ENCODE measurements at regions not wholly inside any gene's neighbourhood (a gene's known extent, or its start where the extent isn't known, plus 50 kb on each side); places are given as distances from the start of the nearest gene placed in this dataset.

- Mint-ChIP-seq H3K27ac (no peak overlapping the region), H3K4me3 (no peak overlapping the region), H3K4me1 (no peaks in the 10 kb centered on the region), H3K27me3 (no peaks in the 10 kb centered on the region), H3K36me3 (no peaks in the 10 kb centered on the region), H3K9me3 (no peaks in the 10 kb centered on the region)
Measured at GRCh38 chr4:31999848-32000247, 1279.7 kb downstream of the PCDH7 start.

- Mint-ChIP-seq H3K27me3 (no peaks in the 10 kb centered on the region), H3K9me3 (no peaks in the 10 kb centered on the region), H3K4me1 (no peaks in the 10 kb centered on the region), H3K36me3 (no peaks in the 10 kb centered on the region), H3K27ac (no peak overlapping the region), H3K4me3 (no peak overlapping the region)
Measured at GRCh38 chr4:32000846-32001488, 1280.8 kb downstream of the PCDH7 start.

- no peak overlapping the region for H3K27ac Mint-ChIP-seq
- no peaks in the 10 kb centered on the region for H3K9me3 Mint-ChIP-seq
- no peaks in the 10 kb centered on the region for H3K4me1 Mint-ChIP-seq
- no peak overlapping the region for H3K4me3 Mint-ChIP-seq
- no peaks in the 10 kb centered on the region for H3K36me3 Mint-ChIP-seq
- H3K27me3 Mint-ChIP-seq, result no peaks in the 10 kb centered on the region
Measured at GRCh38 chr4:32002037-32002747, 1282.0 kb downstream of the PCDH7 start.

GRCh38 chr4:32003548-32003947 is 1283.4 kb downstream of the PCDH7 start:
- no peaks in the 10 kb centered on the region for H3K4me1 Mint-ChIP-seq
- no peaks in the 10 kb centered on the region for H3K36me3 Mint-ChIP-seq
- H3K27ac Mint-ChIP-seq, result no peak overlapping the region
- H3K9me3 Mint-ChIP-seq, result no peaks in the 10 kb centered on the region
- H3K27me3 Mint-ChIP-seq, result no peaks in the 10 kb centered on the region
- H3K4me3 Mint-ChIP-seq, result no peak overlapping the region

- H3K9me3 Mint-ChIP-seq, result peaks cover 7% of the 10 kb centered on the region
- H3K36me3 Mint-ChIP-seq, result no peaks in the 10 kb centered on the region
- no peak overlapping the region for H3K4me3 Mint-ChIP-seq
- H3K4me1 Mint-ChIP-seq, result no peaks in the 10 kb centered on the region
- no peak overlapping the region for H3K27ac Mint-ChIP-seq
- H3K27me3 Mint-ChIP-seq, result no peaks in the 10 kb centered on the region
Measured at GRCh38 chr4:32010221-32010620, 1290.1 kb downstream of the PCDH7 start.

- no peaks in the 10 kb centered on the region for H3K4me1 Mint-ChIP-seq
- H3K36me3 Mint-ChIP-seq, result no peaks in the 10 kb centered on the region
- peaks cover 11% of the 10 kb centered on the region for H3K9me3 Mint-ChIP-seq
- no peak overlapping the region for H3K4me3 Mint-ChIP-seq
- no peak overlapping the region for H3K27ac Mint-ChIP-seq
- H3K27me3 Mint-ChIP-seq, result no peaks in the 10 kb centered on the region
Measured at GRCh38 chr4:32022071-32022470, 1301.9 kb downstream of the PCDH7 start.

GRCh38 chr4:32025851-32026459 is 1305.8 kb downstream of the PCDH7 start:
- H3K36me3 Mint-ChIP-seq, result no peaks in the 10 kb centered on the region
- H3K27ac Mint-ChIP-seq, result no peak overlapping the region
- H3K27me3 Mint-ChIP-seq, result no peaks in the 10 kb centered on the region
- peaks cover 18% of the 10 kb centered on the region for H3K9me3 Mint-ChIP-seq
- H3K4me3 Mint-ChIP-seq, result no peak overlapping the region
- no peaks in the 10 kb centered on the region for H3K4me1 Mint-ChIP-seq

- H3K27me3 Mint-ChIP-seq, result no peaks in the 10 kb centered on the region
- H3K9me3 Mint-ChIP-seq, result peaks cover 11% of the 10 kb centered on the region
- no peak overlapping the region for H3K4me3 Mint-ChIP-seq
- H3K36me3 Mint-ChIP-seq, result no peaks in the 10 kb centered on the region
- no peak overlapping the region for H3K27ac Mint-ChIP-seq
- no peaks in the 10 kb centered on the region for H3K4me1 Mint-ChIP-seq
Measured at GRCh38 chr4:32030406-32030805, 1310.2 kb downstream of the PCDH7 start.

GRCh38 chr4:32031026-32031425 is 1310.9 kb downstream of the PCDH7 start:
- H3K36me3 Mint-ChIP-seq, result no peaks in the 10 kb centered on the region
- H3K27ac Mint-ChIP-seq, result no peak overlapping the region
- no peak overlapping the region for H3K4me3 Mint-ChIP-seq
- no peaks in the 10 kb centered on the region for H3K4me1 Mint-ChIP-seq
- no peaks in the 10 kb centered on the region for H3K27me3 Mint-ChIP-seq
- peaks cover 11% of the 10 kb centered on the region for H3K9me3 Mint-ChIP-seq

- H3K36me3 Mint-ChIP-seq, result no peaks in the 10 kb centered on the region
- no peaks in the 10 kb centered on the region for H3K27me3 Mint-ChIP-seq
- H3K9me3 Mint-ChIP-seq, result peaks cover 11% of the 10 kb centered on the region
- no peaks in the 10 kb centered on the region for H3K4me1 Mint-ChIP-seq
- no peak overlapping the region for H3K27ac Mint-ChIP-seq
- no peak overlapping the region for H3K4me3 Mint-ChIP-seq
Measured at GRCh38 chr4:32032136-32032672, 1312.0 kb downstream of the PCDH7 start.

GRCh38 chr4:32037399-32037798 is 1317.2 kb downstream of the PCDH7 start:
- H3K36me3 Mint-ChIP-seq, result no peaks in the 10 kb centered on the region
- no peak overlapping the region for H3K27ac Mint-ChIP-seq
- H3K4me3 Mint-ChIP-seq, result no peak overlapping the region

GRCh38 chr4:32042486-32043247 is 1322.5 kb downstream of the PCDH7 start:
- Mint-ChIP-seq H3K27me3 (no peaks in the 10 kb centered on the region), H3K4me3 (no peak overlapping the region), H3K9me3 (peaks cover 8% of the 10 kb centered on the region), H3K27ac (no peak overlapping the region), H3K36me3 (no peaks in the 10 kb centered on the region), H3K4me1 (no peaks in the 10 kb centered on the region)

More at GRCh38 chr4:32037399-32037798, 1317.2 kb downstream of the PCDH7 start:
- Mint-ChIP-seq H3K27me3 (no peaks in the 10 kb centered on the region), H3K4me1 (no peaks in the 10 kb centered on the region), H3K9me3 (peaks cover 4% of the 10 kb centered on the region)

- no peak overlapping the region for H3K27ac Mint-ChIP-seq
- no peaks in the 10 kb centered on the region for H3K4me1 Mint-ChIP-seq
- H3K9me3 Mint-ChIP-seq, result peaks cover 8% of the 10 kb centered on the region
- no peaks in the 10 kb centered on the region for H3K36me3 Mint-ChIP-seq
- H3K27me3 Mint-ChIP-seq, result no peaks in the 10 kb centered on the region
- H3K4me3 Mint-ChIP-seq, result no peak overlapping the region
Measured at GRCh38 chr4:32043248-32043633, 1323.1 kb downstream of the PCDH7 start.

GRCh38 chr4:32061916-32062315 is 1341.7 kb downstream of the PCDH7 start:
- Mint-ChIP-seq H3K4me3 (no peak overlapping the region), H3K4me1 (no peaks in the 10 kb centered on the region), H3K36me3 (no peaks in the 10 kb centered on the region), H3K9me3 (peaks cover 6% of the 10 kb centered on the region), H3K27me3 (no peaks in the 10 kb centered on the region), H3K27ac (no peak overlapping the region)

- H3K27me3 Mint-ChIP-seq, result no peaks in the 10 kb centered on the region
- no peaks in the 10 kb centered on the region for H3K4me1 Mint-ChIP-seq
- H3K36me3 Mint-ChIP-seq, result no peaks in the 10 kb centered on the region
- no peak overlapping the region for H3K4me3 Mint-ChIP-seq
- H3K9me3 Mint-ChIP-seq, result no peaks in the 10 kb centered on the region
- no peak overlapping the region for H3K27ac Mint-ChIP-seq
Measured at GRCh38 chr4:32073542-32073941, 1353.4 kb downstream of the PCDH7 start.

Measured in activated naive CD4-positive, alpha-beta T cell treated with anti-CD3 and anti-CD28 coated beads, Interleukin-2, amount 50 U/mL, for 24 hours (primary cell).